ENCODE measurements at regions not wholly inside any gene's neighbourhood (a gene's known extent, or its start where the extent isn't known, plus 50 kb on each side); places are given as distances from the start of the nearest gene placed in this dataset.

DNA sequence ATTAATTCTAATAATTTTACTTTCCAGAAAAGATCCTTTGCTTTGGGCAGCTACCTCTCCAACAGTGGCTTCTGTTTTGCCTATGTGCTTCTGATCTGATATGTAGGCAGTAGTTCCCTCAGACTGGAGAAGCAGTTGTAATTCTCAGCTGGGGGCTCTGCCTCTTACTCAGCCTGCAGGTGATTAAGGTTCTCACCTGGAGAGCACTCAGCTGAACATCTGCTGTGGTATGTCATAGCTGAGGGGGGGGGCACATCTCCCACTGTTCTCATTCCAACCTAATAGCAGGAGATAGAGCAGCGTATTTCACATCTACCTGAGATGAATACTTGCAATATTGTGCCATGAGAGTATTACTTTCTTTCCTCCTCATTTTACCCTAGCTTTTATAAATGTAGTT, 511.9 kb upstream of the CDH8 start:
- H3K4me3 ChIP-seq (ENCODE audit: control insufficient read depth, low read depth, low read length) = no peak overlapping the region
- TF ChIP-seq, protein P1, sequence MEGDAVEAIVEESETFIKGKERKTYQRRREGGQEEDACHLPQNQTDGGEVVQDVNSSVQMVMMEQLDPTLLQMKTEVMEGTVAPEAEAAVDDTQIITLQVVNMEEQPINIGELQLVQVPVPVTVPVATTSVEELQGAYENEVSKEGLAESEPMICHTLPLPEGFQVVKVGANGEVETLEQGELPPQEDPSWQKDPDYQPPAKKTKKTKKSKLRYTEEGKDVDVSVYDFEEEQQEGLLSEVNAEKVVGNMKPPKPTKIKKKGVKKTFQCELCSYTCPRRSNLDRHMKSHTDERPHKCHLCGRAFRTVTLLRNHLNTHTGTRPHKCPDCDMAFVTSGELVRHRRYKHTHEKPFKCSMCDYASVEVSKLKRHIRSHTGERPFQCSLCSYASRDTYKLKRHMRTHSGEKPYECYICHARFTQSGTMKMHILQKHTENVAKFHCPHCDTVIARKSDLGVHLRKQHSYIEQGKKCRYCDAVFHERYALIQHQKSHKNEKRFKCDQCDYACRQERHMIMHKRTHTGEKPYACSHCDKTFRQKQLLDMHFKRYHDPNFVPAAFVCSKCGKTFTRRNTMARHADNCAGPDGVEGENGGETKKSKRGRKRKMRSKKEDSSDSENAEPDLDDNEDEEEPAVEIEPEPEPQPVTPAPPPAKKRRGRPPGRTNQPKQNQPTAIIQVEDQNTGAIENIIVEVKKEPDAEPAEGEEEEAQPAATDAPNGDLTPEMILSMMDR (conservative IDR thresholded peaks at IDR 0.05; ENCODE audit: control insufficient read depth, insufficient read depth, low read depth, low read length) = no peak
- DNase-seq (ENCODE audit: low read depth) = no peak

DNA sequence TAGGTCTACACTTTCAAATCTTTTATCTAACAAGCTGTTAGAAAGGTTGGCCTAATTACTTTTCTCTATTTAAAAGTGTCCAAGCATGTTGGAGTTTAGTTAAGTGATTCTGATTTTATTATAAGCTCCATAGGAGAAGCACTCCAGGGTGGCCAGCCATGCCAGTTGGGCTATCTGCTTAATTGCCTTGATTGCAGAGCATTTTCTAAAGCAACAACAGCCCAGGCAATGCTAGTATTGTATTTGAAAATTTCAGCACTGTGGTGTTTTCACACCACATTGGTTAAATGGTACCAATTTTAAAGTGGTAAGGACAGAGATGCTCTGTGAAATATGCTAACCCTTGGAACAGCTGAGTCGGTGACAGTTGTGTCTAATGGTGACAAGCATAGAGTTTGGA, 510.5 kb upstream of the CDH8 start:
- TF ChIP-seq, protein P1 (conservative IDR thresholded peaks at IDR 0.05; ENCODE audit: control insufficient read depth, insufficient read depth, low read depth, low read length) = no peak
- DNase-seq (ENCODE audit: low read depth) = no peak
- no peak overlapping the region for H3K4me3 ChIP-seq (ENCODE audit: control insufficient read depth, low read depth, low read length)

DNA sequence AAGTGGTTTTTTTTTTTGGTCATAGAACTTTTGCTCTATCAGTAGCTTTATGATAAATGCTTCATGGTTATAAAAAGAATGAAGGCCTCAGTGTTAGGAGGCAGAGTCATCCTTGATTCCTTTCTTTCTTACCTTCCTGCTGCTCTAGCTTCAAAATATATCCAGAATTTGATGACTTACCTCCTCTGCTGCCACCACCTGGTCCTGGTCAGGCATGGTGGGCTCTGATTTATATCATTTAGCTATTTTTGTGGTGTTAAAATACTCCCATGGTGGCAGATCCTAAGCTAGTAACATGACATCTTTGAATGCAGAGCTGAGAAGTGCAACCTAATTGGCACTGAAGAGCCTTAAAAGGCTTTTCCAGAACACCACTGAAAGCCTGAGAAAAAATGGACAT, 508.8 kb upstream of the CDH8 start:
- TF ChIP-seq, protein P1 (conservative IDR thresholded peaks at IDR 0.05; ENCODE audit: control insufficient read depth, insufficient read depth, low read depth, low read length) = no peak
- DNase-seq (ENCODE audit: low read depth) = no peak
- H3K4me3 ChIP-seq (ENCODE audit: control insufficient read depth, low read depth, low read length) = no peak overlapping the region

DNA sequence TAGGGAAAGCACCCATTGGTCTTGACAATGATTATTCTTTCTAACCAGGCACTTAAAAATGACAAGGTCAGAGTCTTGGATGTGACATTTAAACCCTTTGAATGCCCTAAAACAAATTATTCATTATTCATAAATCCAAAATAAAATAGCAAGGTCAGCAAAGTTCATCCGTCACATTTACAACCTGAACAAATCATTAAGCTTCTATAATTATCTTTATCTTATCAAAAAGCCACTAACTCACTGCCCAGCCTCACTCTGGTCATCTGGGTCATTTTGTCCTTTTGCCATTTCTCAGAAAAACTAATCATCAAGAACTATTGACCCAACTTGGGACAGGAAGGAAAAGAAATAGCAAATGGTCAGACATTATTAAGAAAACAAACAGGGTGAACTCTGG, 507.3 kb upstream of the CDH8 start:
- no peak overlapping the region for H3K4me3 ChIP-seq (ENCODE audit: control insufficient read depth, low read depth, low read length)
- DNase-seq (ENCODE audit: low read depth) = no peak
- TF ChIP-seq, protein P1 (conservative IDR thresholded peaks at IDR 0.05; ENCODE audit: control insufficient read depth, insufficient read depth, low read depth, low read length) = no peak

DNA sequence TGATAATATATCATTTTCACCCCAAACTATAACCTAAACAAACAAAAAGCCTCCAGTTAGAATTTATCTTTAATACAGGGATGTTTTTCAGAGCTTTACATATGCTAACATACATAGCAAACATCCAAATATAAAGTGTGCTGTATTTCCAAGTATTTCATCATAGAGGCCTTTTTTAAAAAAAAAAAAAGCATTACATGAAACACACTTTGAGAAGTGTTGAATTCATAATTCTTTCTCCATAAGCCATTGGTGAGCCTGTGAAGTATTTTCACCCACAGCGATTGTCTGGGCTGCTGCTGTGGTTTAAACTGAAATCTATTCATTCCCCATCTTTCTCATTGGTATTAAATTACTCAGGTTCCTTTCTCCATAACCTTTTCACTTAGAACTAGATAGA, 503.4 kb upstream of the CDH8 start:
- TF ChIP-seq, protein P1 (conservative IDR thresholded peaks at IDR 0.05; ENCODE audit: control insufficient read depth, insufficient read depth, low read depth, low read length) = no peak
- DNase-seq (ENCODE audit: low read depth) = no peak
- no peak overlapping the region for H3K4me3 ChIP-seq (ENCODE audit: control insufficient read depth, low read depth, low read length)

DNA sequence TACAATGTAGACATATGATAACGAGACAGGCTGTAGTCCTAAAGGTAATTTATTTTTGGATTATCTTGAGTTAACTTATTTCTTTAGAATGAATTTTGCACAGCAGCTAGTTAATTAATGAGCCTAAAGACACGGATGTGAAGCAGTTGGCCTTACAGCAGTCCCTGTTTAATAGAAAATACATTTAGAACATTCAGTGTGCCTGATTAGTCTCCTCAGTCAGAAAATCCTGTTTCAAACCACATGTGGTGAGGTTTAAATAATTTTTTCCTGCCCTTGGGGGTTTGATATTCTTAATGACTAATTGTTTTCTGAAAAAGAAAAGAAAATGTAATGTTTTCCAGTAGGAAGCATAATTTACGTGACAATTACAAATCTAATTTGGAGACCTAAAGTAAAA, 494.2 kb upstream of the CDH8 start:
- TF ChIP-seq, protein P1 (conservative IDR thresholded peaks at IDR 0.05; ENCODE audit: control insufficient read depth, insufficient read depth, low read depth, low read length) = no peak
- DNase-seq (ENCODE audit: low read depth) = no peak
- no peak overlapping the region for H3K4me3 ChIP-seq (ENCODE audit: control insufficient read depth, low read depth, low read length)

DNA sequence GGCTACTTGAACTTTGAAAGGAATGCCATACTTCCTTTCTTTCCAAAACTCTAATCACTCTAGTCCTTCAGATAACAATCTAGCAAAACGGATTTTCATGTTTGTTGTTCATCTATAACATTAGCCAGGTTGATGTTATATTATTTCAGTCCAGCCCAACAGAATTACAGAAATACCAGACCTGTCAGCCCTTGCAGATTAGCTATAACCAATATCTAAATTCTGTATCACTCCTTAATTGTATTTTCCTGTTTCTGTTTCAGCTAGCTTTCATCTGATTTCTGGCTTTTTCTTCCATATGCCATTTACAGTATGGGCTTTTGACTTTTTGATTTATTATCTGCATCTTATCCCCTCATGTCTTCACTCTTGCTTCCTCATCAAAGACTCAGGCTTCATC, 479.8 kb upstream of the CDH8 start:
- TF ChIP-seq, protein P1 (conservative IDR thresholded peaks at IDR 0.05; ENCODE audit: control insufficient read depth, insufficient read depth, low read depth, low read length) = no peak
- DNase-seq (ENCODE audit: low read depth) = no peak

More for the DNA sequence above, 479.8 kb upstream of the CDH8 start:
- H3K4me3 ChIP-seq (ENCODE audit: control insufficient read depth, low read depth, low read length) = no peak overlapping the region
